ENCODE measurements at regions not wholly inside any gene's neighbourhood (a gene's known extent, or its start where the extent isn't known, plus 50 kb on each side); places are given as distances from the start of the nearest gene placed in this dataset.

- Histone ChIP-seq H3K9me1 (ENCODE audit: control insufficient read depth, extremely low read depth, insufficient read depth, low read length) (peaks cover 2% of the 10 kb centered on the region), H4K20me1 (ENCODE audit: control insufficient read depth, extremely low read depth, insufficient read depth, low read length) (no peaks in the 10 kb centered on the region), H3K27me3 (ENCODE audit: control insufficient read depth, extremely low read depth, insufficient read depth, low read length) (no peaks in the 10 kb centered on the region), H2AFZ (ENCODE audit: control insufficient read depth, low read length) (no peak overlapping the region), H3K9ac (ENCODE audit: control insufficient read depth, extremely low read depth, insufficient read depth, low read length) (no peak overlapping the region), H3K4me1 (ENCODE audit: control insufficient read depth, extremely low read depth, insufficient read depth, low read length) (peaks cover 39% of the 10 kb centered on the region), H3K4me2 (ENCODE audit: control insufficient read depth, extremely low read depth, insufficient read depth, low read depth, low read length) (no peak overlapping the region), H3K9me3 (ENCODE audit: control insufficient read depth, low read depth, low read length) (no peaks in the 10 kb centered on the region), H3K79me2 (ENCODE audit: control insufficient read depth, insufficient read depth, low read length) (peaks cover 59% of the 10 kb centered on the region), H3K27ac (ENCODE audit: control insufficient read depth, insufficient read depth, low read length) (no peak overlapping the region), H3K36me3 (ENCODE audit: control insufficient read depth in 2 of 2, extremely low read depth in 1 of 2, insufficient read depth in 2 of 2, low read length in 2 of 2) (peaks cover 16% of the 10 kb centered on the region in 2 experiments), H3K4me3 (ENCODE audit: control insufficient read depth in 2 of 3, extremely low read depth in 1 of 3, insufficient read depth in 2 of 3, low read depth in 1 of 3, low read length in 3 of 3) (no peak overlapping the region)
- no peak for FAIRE-seq
- dilution Hi-C loops (cut with MboI; ENCODE audit: extremely low pct_ligation_motif_present, low sequenced_read_pairs) = no loop called here
- no peak for DNase-seq (ENCODE audit: low read depth, low spot score)
- TF ChIP-seq EZH2 (IDR thresholded peaks at IDR 0.05; ENCODE audit: low read length) = no peak
- TF ChIP-seq CTCF (optimal IDR thresholded peaks at IDR 0.05 in 1 of 3, IDR thresholded peaks at IDR 0.05 in 1 of 3, conservative IDR thresholded peaks at IDR 0.05 in 1 of 3; ENCODE audit: extremely low read depth in 1 of 3, insufficient read depth in 2 of 3, low read length in 3 of 3) = no peak
Measured at GRCh38 chr7:130921391-130922180, 187.6 kb upstream of the KLF14 start.

- TF ChIP-seq CTCF (optimal IDR thresholded peaks at IDR 0.05 in 1 of 3, IDR thresholded peaks at IDR 0.05 in 1 of 3, conservative IDR thresholded peaks at IDR 0.05 in 1 of 3; ENCODE audit: extremely low read depth in 1 of 3, insufficient read depth in 2 of 3, low read length in 3 of 3) (no peak), EZH2 (IDR thresholded peaks at IDR 0.05; ENCODE audit: low read length) (no peak)
- Histone ChIP-seq H3K9me1 (ENCODE audit: control insufficient read depth, extremely low read depth, insufficient read depth, low read length) (peaks cover 2% of the 10 kb centered on the region), H3K4me2 (ENCODE audit: control insufficient read depth, extremely low read depth, insufficient read depth, low read depth, low read length) (no peak overlapping the region), H3K9ac (ENCODE audit: control insufficient read depth, extremely low read depth, insufficient read depth, low read length) (no peak overlapping the region), H3K36me3 (ENCODE audit: control insufficient read depth in 2 of 2, extremely low read depth in 1 of 2, insufficient read depth in 2 of 2, low read length in 2 of 2) (peaks cover 19 to 23% of the 10 kb centered on the region in 2 experiments), H3K4me3 (ENCODE audit: control insufficient read depth in 2 of 3, extremely low read depth in 1 of 3, insufficient read depth in 2 of 3, low read depth in 1 of 3, low read length in 3 of 3) (no peak overlapping the region), H4K20me1 (ENCODE audit: control insufficient read depth, extremely low read depth, insufficient read depth, low read length) (no peaks in the 10 kb centered on the region), H3K9me3 (ENCODE audit: control insufficient read depth, low read depth, low read length) (no peaks in the 10 kb centered on the region), H3K27ac (ENCODE audit: control insufficient read depth, insufficient read depth, low read length) (no peak overlapping the region), H3K79me2 (ENCODE audit: control insufficient read depth, insufficient read depth, low read length) (peaks cover 66% of the 10 kb centered on the region), H3K27me3 (ENCODE audit: control insufficient read depth, extremely low read depth, insufficient read depth, low read length) (no peaks in the 10 kb centered on the region), H3K4me1 (ENCODE audit: control insufficient read depth, extremely low read depth, insufficient read depth, low read length) (peaks cover 30% of the 10 kb centered on the region), H2AFZ (ENCODE audit: control insufficient read depth, low read length) (no peak overlapping the region)
- DNase-seq (ENCODE audit: low read depth, low spot score) = no peak
- dilution Hi-C loops (cut with MboI; ENCODE audit: extremely low pct_ligation_motif_present, low sequenced_read_pairs) = no loop called here
- FAIRE-seq = no peak
Measured at GRCh38 chr7:130922206-130923112, 188.5 kb upstream of the KLF14 start.

Data from keratinocyte (primary cell).